GM12865 (cell line): ENCODE measurements at regions not wholly inside any gene's neighbourhood (a gene's known extent, or its start where the extent isn't known, plus 50 kb on each side); places are given as distances from the start of the nearest gene placed in this dataset.
"Not testable (repeated sequence)": the region's sequence is repeated elsewhere in the genome, so short reads cannot be mapped to it uniquely, and the experiment has no call there.

Source experiments
- DNase-seq: peaks from one replicate; pipeline ENCODE4 v3.0.0; 2010; ENCODE audit warnings: low read depth
- H3K4me3 ChIP-seq: 2 replicates; pipeline ENCODE4 v1.5.1; 2011; ENCODE audit warnings: mild to moderate bottlenecking, low read depth, low read length, control low read depth
- CTCF ChIP-seq: IDR thresholded peaks from 2 replicates; pipeline ENCODE4 v1.5.1; 2011; ENCODE audit warnings: low read length, control low read depth, low read depth, inconsistent platforms; ENCODE audit not compliant: insufficient read depth; ENCODE audit errors: missing control alignments

GRCh38 chr6:58011954-58012600 lies 694.6 kb downstream of the PRIM2 start:
- not testable (repeated sequence) for H3K4me3 ChIP-seq, DNase-seq

- not testable (repeated sequence) for H3K4me3 ChIP-seq, DNase-seq
Measured at GRCh38 chr6:58016614-58017013, 699.2 kb downstream of the PRIM2 start.

GRCh38 chr6:58028188-58028587 lies 710.8 kb downstream of the PRIM2 start:
- DNase-seq, H3K4me3 ChIP-seq: not testable (repeated sequence)

GRCh38 chr6:58038213-58038612 lies 720.8 kb downstream of the PRIM2 start:
- H3K4me3 ChIP-seq, DNase-seq: not testable (repeated sequence)

GRCh38 chr6:58046584-58046983 lies 729.2 kb downstream of the PRIM2 start:
- not testable (repeated sequence) for DNase-seq, H3K4me3 ChIP-seq

GRCh38 chr6:58047389-58047788 lies 730.0 kb downstream of the PRIM2 start:
- not testable (repeated sequence) for DNase-seq, H3K4me3 ChIP-seq

- not testable (repeated sequence) for H3K4me3 ChIP-seq, DNase-seq
Measured at GRCh38 chr6:58047865-58048264, 730.4 kb downstream of the PRIM2 start.

GRCh38 chr6:58055465-58056176 lies 738.2 kb downstream of the PRIM2 start:
- H3K4me3 ChIP-seq, DNase-seq: not testable (repeated sequence)

GRCh38 chr6:58059701-58060100 lies 742.3 kb downstream of the PRIM2 start:
- DNase-seq, H3K4me3 ChIP-seq: not testable (repeated sequence)

GRCh38 chr6:58063542-58063941 lies 746.1 kb downstream of the PRIM2 start:
- not testable (repeated sequence) for DNase-seq, H3K4me3 ChIP-seq

- H3K4me3 ChIP-seq, DNase-seq: not testable (repeated sequence)
Measured at GRCh38 chr6:58067867-58068548, 750.6 kb downstream of the PRIM2 start.

- DNase-seq: no peak
- no peak for TF ChIP-seq CTCF
- H3K4me3 ChIP-seq: no peak overlapping the region
Measured at GRCh38 chr6:58073263-58073662, 755.8 kb downstream of the PRIM2 start.

GRCh38 chr6:58090067-58090466 lies 772.6 kb downstream of the PRIM2 start:
- DNase-seq, H3K4me3 ChIP-seq: not testable (repeated sequence)

- DNase-seq, H3K4me3 ChIP-seq: not testable (repeated sequence)
Measured at GRCh38 chr6:58097251-58097650, 779.8 kb downstream of the PRIM2 start.
